Natural killer cell (primary cell): ENCODE measurements at regions not wholly inside any gene's neighbourhood (a gene's known extent, or its start where the extent isn't known, plus 50 kb on each side); places are given as distances from the start of the nearest gene placed in this dataset.

ENCODE experiments used
- ATAC-seq, 3 donors: fragments of 150-1000 bp in 2 of 3; fragments of 200-7000 bp in 1 of 3; cut with Tn5 transposase; 1 replicate in 1 of 3; 2 replicates in 2 of 3; pipeline ENCODE4 v1.10.0; 2021; ENCODE audit warnings: mild to moderate bottlenecking in 2 of 3, moderate library complexity in 2 of 3
- DNase-seq, 2 donors: peaks; one replicate each; pipeline versions ENCODE4 v3.0.0 to v3.0.0-alpha.2; 2013 to 2021; ENCODE audit warnings: mixed read lengths in 1 of 2
- H3K27ac ChIP-seq: one replicate; pipeline ENCODE4 v1.5.1; 2013; ENCODE audit warnings: mild to moderate bottlenecking, low read length
- H3K27me3 ChIP-seq: one replicate; pipeline ENCODE4 v1.6.1; 2013; ENCODE audit warnings: low read length; ENCODE audit not compliant: control insufficient read depth, insufficient read depth
- H3K36me3 ChIP-seq: one replicate; pipeline ENCODE4 v1.6.1; 2013; ENCODE audit warnings: low read length; ENCODE audit not compliant: control insufficient read depth, insufficient read depth
- H3K4me1 ChIP-seq: one replicate; pipeline ENCODE4 v1.6.1; 2013; ENCODE audit warnings: low read length; ENCODE audit not compliant: control insufficient read depth, insufficient read depth
- H3K4me3 ChIP-seq: one replicate; pipeline ENCODE4 v1.5.1; 2013; ENCODE audit warnings: low read length
- H3K9me3 ChIP-seq: one replicate; pipeline ENCODE4 v1.6.1; 2013; ENCODE audit warnings: low read length; ENCODE audit not compliant: control insufficient read depth, insufficient read depth
- H3K27ac Mint-ChIP-seq, 2 donors: one replicate each; pipeline ENCODE4 v1.8.0; 2022; ENCODE audit warnings: mild to moderate bottlenecking in 2 of 2, mixed read lengths in 2 of 2, moderate library complexity in 1 of 2
- H3K27me3 Mint-ChIP-seq, 2 donors: one replicate each; pipeline ENCODE4 v1.8.0; 2022; ENCODE audit warnings: low read depth in 2 of 2, mixed read lengths in 2 of 2
- H3K36me3 Mint-ChIP-seq: one replicate; pipeline ENCODE4 v1.8.0; 2022; ENCODE audit warnings: mixed read lengths
- H3K4me1 Mint-ChIP-seq, 2 donors: one replicate each; pipeline ENCODE4 v1.8.0; 2022; ENCODE audit warnings: mixed read lengths in 2 of 2
- H3K4me3 Mint-ChIP-seq: one replicate; pipeline ENCODE4 v1.8.0; 2022; ENCODE audit warnings: mild to moderate bottlenecking, moderate library complexity, mixed read lengths
- H3K9me3 Mint-ChIP-seq, 2 donors: one replicate each; pipeline ENCODE4 v1.8.0; 2022; ENCODE audit warnings: mixed read lengths in 2 of 2
- WGBS: methylation state at CpG from one replicate; pipeline ENCODE4 v1.1.7; 2013; ENCODE audit warnings: missing lambda C conversion rate; ENCODE audit not compliant: insufficient coverage; 5-methylcytosine and 5-hydroxymethylcytosine counted together
- intact Hi-C: fragments of 100-400 bp; cut with micrococcal nuclease; formaldehyde crosslinking; loops from one replicate; pipeline ENCODE4 v1.14.2; 2022
- TF ChIP-seq, protein P1 (sequence below): fragments of 200-600 bp; IDR thresholded peaks from one replicate; pipeline ENCODE4 v1.8.0; 2022; ENCODE audit warnings: antibody characterized with exemption

DNA sequence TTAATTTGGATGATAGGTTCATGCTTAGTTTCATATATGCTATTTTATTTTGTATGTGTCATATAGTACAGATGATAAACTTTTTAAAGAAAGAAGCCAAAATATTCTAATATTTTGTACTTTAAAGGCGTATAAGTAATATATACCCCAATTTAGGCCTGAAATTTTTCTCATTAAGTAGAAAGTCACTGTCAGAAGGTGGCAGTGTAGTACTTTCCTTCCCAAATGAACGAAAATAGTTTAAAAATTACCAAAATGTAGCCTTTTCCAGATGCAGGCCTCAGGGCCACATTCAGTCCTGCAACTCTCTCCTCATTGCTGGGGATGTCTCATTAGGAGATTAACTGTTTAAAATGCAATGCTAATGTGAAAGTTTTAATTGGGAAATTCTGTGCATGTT lies 1263.6 kb downstream of the C4orf33 start:
- WGBS = 8% methylated on average over 1 of the region's 2 CpGs
- intact Hi-C loops = no loop called here

DNA sequence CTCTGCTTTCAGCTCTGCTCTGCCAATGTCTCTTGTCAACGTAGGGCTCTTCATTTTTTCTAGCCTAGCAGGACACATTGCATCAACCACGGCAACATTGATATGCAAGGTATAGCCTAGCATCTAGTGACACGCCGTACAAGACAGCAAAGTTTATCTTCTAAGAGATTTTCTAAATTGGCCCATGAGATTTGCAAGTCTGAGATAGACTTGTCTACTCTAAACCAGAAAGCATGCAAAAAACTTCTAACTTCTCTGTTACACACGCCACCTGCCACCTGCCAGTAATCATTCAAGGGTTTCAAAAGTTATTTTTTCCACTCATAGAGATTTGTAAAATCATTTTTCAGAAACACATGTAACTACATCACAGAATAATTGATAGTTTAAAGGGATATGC lies 1265.7 kb downstream of the C4orf33 start:
- Mint-ChIP-seq H3K36me3 (no peaks in the 10 kb centered on the region), H3K4me3 (no peak overlapping the region), H3K27ac (no peak overlapping the region), H3K27me3 (no peaks in the 10 kb centered on the region), H3K4me1 (no peaks in the 10 kb centered on the region), H3K9me3 (peaks cover 2 to 13% of the 10 kb centered on the region in 2 donors)
- intact Hi-C loops = no loop called here
- Histone ChIP-seq H3K9me3 (no peaks in the 10 kb centered on the region), H3K4me1 (no peaks in the 10 kb centered on the region), H3K27me3 (no peaks in the 10 kb centered on the region), H3K36me3 (no peaks in the 10 kb centered on the region), H3K27ac (no peak overlapping the region), H3K4me3 (no peak overlapping the region)
- TF ChIP-seq, protein P1, sequence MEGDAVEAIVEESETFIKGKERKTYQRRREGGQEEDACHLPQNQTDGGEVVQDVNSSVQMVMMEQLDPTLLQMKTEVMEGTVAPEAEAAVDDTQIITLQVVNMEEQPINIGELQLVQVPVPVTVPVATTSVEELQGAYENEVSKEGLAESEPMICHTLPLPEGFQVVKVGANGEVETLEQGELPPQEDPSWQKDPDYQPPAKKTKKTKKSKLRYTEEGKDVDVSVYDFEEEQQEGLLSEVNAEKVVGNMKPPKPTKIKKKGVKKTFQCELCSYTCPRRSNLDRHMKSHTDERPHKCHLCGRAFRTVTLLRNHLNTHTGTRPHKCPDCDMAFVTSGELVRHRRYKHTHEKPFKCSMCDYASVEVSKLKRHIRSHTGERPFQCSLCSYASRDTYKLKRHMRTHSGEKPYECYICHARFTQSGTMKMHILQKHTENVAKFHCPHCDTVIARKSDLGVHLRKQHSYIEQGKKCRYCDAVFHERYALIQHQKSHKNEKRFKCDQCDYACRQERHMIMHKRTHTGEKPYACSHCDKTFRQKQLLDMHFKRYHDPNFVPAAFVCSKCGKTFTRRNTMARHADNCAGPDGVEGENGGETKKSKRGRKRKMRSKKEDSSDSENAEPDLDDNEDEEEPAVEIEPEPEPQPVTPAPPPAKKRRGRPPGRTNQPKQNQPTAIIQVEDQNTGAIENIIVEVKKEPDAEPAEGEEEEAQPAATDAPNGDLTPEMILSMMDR = no peak
- no peak for ATAC-seq
- DNase-seq = no peak
- WGBS = 85% methylated on average over 5 of the region's 5 CpGs

More for the DNA sequence above, 1263.6 kb downstream of the C4orf33 start:
- Mint-ChIP-seq H3K9me3 (peaks cover 0 to 5% of the 10 kb centered on the region in 2 donors), H3K27ac (no peak overlapping the region), H3K4me3 (no peak overlapping the region), H3K27me3 (no peaks in the 10 kb centered on the region), H3K36me3 (no peaks in the 10 kb centered on the region), H3K4me1 (no peaks in the 10 kb centered on the region)
- no peaks in the 10 kb centered on the region for H3K4me1 ChIP-seq
- TF ChIP-seq, protein P1 = no peak
- no peaks in the 10 kb centered on the region for H3K27me3 ChIP-seq
- DNase-seq = no peak
- no peaks in the 10 kb centered on the region for H3K9me3 ChIP-seq
- no peak for ATAC-seq
- no peak overlapping the region for H3K4me3 ChIP-seq
- no peaks in the 10 kb centered on the region for H3K36me3 ChIP-seq
- no peak overlapping the region for H3K27ac ChIP-seq

DNA sequence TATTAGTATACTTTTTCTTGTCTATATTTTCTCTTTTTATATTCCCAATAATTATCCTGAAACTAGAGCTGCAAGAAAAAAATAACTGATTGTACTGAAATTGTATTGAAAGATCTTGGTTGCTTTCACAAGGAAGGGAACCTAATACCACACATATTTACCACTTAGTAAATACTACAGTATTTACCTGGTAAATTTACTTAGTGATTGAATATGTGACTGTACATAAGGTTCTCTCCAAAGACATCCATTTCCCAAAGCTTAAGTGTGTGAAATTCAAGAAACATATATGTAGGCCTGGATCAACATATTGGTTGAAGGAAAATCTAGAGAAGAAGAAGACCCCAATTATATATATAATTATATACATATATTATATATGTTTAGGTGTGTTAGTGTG lies 1272.7 kb downstream of the C4orf33 start:
- no peaks in the 10 kb centered on the region for H3K36me3 ChIP-seq
- no peak overlapping the region for H3K4me3 Mint-ChIP-seq
- H3K4me1 Mint-ChIP-seq = no peaks in the 10 kb centered on the region
- DNase-seq (no peak), ATAC-seq (no peak)
- no peak overlapping the region for H3K27ac ChIP-seq
- no peak overlapping the region for H3K27ac Mint-ChIP-seq
- no peaks in the 10 kb centered on the region for H3K36me3 Mint-ChIP-seq
- TF ChIP-seq, protein P1 = no peak
- no peaks in the 10 kb centered on the region for H3K27me3 Mint-ChIP-seq
- no peaks in the 10 kb centered on the region for H3K9me3 ChIP-seq
- H3K27me3 ChIP-seq = no peaks in the 10 kb centered on the region
- H3K4me1 ChIP-seq = no peaks in the 10 kb centered on the region
- no peak overlapping the region for H3K4me3 ChIP-seq
- H3K9me3 Mint-ChIP-seq = peaks cover 8 to 23% of the 10 kb centered on the region in 2 donors
- intact Hi-C loops = no loop called here

GRCh38 chr4:130393231-130393630 lies 1297.3 kb downstream of the C4orf33 start:
- ATAC-seq (no peak), DNase-seq (no peak)
- peaks cover 2 to 11% of the 10 kb centered on the region in 2 donors for H3K9me3 Mint-ChIP-seq
- no peak overlapping the region for H3K4me3 ChIP-seq
- no peak overlapping the region for H3K27ac Mint-ChIP-seq
- intact Hi-C loops = no loop called here
- TF ChIP-seq, protein P1 = no peak
- no peaks in the 10 kb centered on the region for H3K9me3 ChIP-seq
- H3K36me3 ChIP-seq = no peaks in the 10 kb centered on the region
- no peak overlapping the region for H3K27ac ChIP-seq
- H3K36me3 Mint-ChIP-seq = no peaks in the 10 kb centered on the region
- no peak overlapping the region for H3K4me3 Mint-ChIP-seq
- H3K27me3 Mint-ChIP-seq = no peaks in the 10 kb centered on the region
- no peaks in the 10 kb centered on the region for H3K4me1 Mint-ChIP-seq
- H3K4me1 ChIP-seq = no peaks in the 10 kb centered on the region
- no peaks in the 10 kb centered on the region for H3K27me3 ChIP-seq
